SK-N-SH treated with all-trans-retinoic acid at 6 μM for 48 hours (cell line): ENCODE measurements at regions not wholly inside any gene's neighbourhood (a gene's known extent, or its start where the extent isn't known, plus 50 kb on each side); places are given as distances from the start of the nearest gene placed in this dataset.

Experiments used
- ATAC-seq: fragments of 200-7000 bp; cut with Tn5 transposase; 3 replicates; pipeline ENCODE4 v1.9.1; 2020; ENCODE audit warnings: mild to moderate bottlenecking, moderate library complexity
- ARNTL ChIP-seq: fragments of 450-650 bp; formaldehyde crosslinking; IDR thresholded peaks from 2 replicates; pipeline ENCODE4 v1.5.0; 2020; ENCODE audit warnings: low read depth, mild to moderate bottlenecking, moderate library complexity, borderline replicate concordance
- BACH2 ChIP-seq: fragments of 250-450 bp; sonication (Bioruptor Pico); IDR thresholded peaks from 2 replicates; pipeline ENCODE4 v1.9.0; 2021; ENCODE audit warnings: mild to moderate bottlenecking, borderline replicate concordance
- CREB5 ChIP-seq: fragments of 250-450 bp; sonication (Bioruptor Pico); IDR thresholded peaks from 2 replicates; pipeline ENCODE4 v1.5.1; 2020; ENCODE audit warnings: low read depth, mild to moderate bottlenecking, moderate library complexity
- CSDC2 ChIP-seq: fragments of 250-450 bp; sonication (Bioruptor Pico); IDR thresholded peaks from 2 replicates; pipeline ENCODE4 v1.5.0; 2020; ENCODE audit warnings: mild to moderate bottlenecking, moderate library complexity
- CSRNP3 ChIP-seq: fragments of 250-450 bp; sonication (Bioruptor Pico); IDR thresholded peaks from 2 replicates; pipeline ENCODE4 v1.5.1; 2021; ENCODE audit warnings: mild to moderate bottlenecking, moderate library complexity
- ESRRG ChIP-seq: fragments of 250-450 bp; sonication (Bioruptor Pico); IDR thresholded peaks from 2 replicates; pipeline ENCODE4 v1.6.1; 2021; ENCODE audit warnings: mild to moderate bottlenecking
- GLIS3 ChIP-seq: fragments of 250-450 bp; sonication (Bioruptor Pico); IDR thresholded peaks from 2 replicates; pipeline ENCODE4 v1.5.0; 2020; ENCODE audit warnings: mild to moderate bottlenecking, moderate library complexity
- ISL1 ChIP-seq: fragments of 250-450 bp; sonication (Bioruptor Pico); IDR thresholded peaks from 2 replicates; pipeline ENCODE4 v2.1.2; 2022; ENCODE audit warnings: mild to moderate bottlenecking, moderate library complexity
- PATZ1 ChIP-seq: fragments of 250-450 bp; sonication (Bioruptor Pico); IDR thresholded peaks from 2 replicates; pipeline ENCODE4 v1.8.0; 2020; ENCODE audit warnings: mild to moderate bottlenecking, moderate library complexity, borderline replicate concordance
- POU6F1 ChIP-seq: fragments of 250-450 bp; sonication (Bioruptor Pico); IDR thresholded peaks from 2 replicates; pipeline ENCODE4 v1.8.0; 2021; ENCODE audit warnings: low read depth, mild to moderate bottlenecking, moderate library complexity, borderline replicate concordance
- PPARA ChIP-seq: fragments of 250-450 bp; sonication (Bioruptor Pico); IDR thresholded peaks from 2 replicates; pipeline ENCODE4 v1.5.0; 2020; ENCODE audit warnings: mild to moderate bottlenecking, borderline replicate concordance
- RARB ChIP-seq: fragments of 250-450 bp; sonication (Bioruptor Pico); IDR thresholded peaks from 2 replicates; pipeline ENCODE4 v1.8.0; 2021; ENCODE audit warnings: mild to moderate bottlenecking, moderate library complexity
- SNAI2 ChIP-seq: fragments of 250-450 bp; sonication (Bioruptor Pico); IDR thresholded peaks from 2 replicates; pipeline ENCODE4 v1.5.0; 2020; ENCODE audit warnings: mild to moderate bottlenecking, moderate library complexity
- TCF4 ChIP-seq: fragments of 250-450 bp; sonication (Bioruptor Pico); IDR thresholded peaks from 2 replicates; pipeline ENCODE4 v1.8.0; 2021; ENCODE audit warnings: mild to moderate bottlenecking, moderate library complexity, borderline replicate concordance
- TOX ChIP-seq: fragments of 250-450 bp; sonication (Bioruptor Pico); IDR thresholded peaks from 2 replicates; pipeline ENCODE4 v1.8.0; 2021; ENCODE audit warnings: mild to moderate bottlenecking, moderate library complexity, borderline replicate concordance
- TSHZ2 ChIP-seq: fragments of 250-450 bp; sonication (Bioruptor Pico); IDR thresholded peaks from 2 replicates; pipeline ENCODE4 v1.5.0; 2020; ENCODE audit warnings: mild to moderate bottlenecking, moderate library complexity
- ZFP3 ChIP-seq: fragments of 250-450 bp; sonication (Bioruptor Pico); IDR thresholded peaks from 2 replicates; pipeline ENCODE4 v1.5.0; 2020; ENCODE audit warnings: mild to moderate bottlenecking, moderate library complexity
- ZFP30 ChIP-seq: fragments of 450-650 bp; formaldehyde crosslinking; IDR thresholded peaks from 2 replicates; pipeline ENCODE4 v1.5.0; 2022; ENCODE audit warnings: mild to moderate bottlenecking, moderate library complexity
- ZNF565 ChIP-seq: fragments of 450-650 bp; formaldehyde crosslinking; conservative IDR thresholded peaks from 2 replicates; pipeline ENCODE4 v1.5.0; 2020; ENCODE audit warnings: low read depth, mild to moderate bottlenecking, moderate library complexity
- ZNF70 ChIP-seq: fragments of 450-650 bp; formaldehyde crosslinking; IDR thresholded peaks from 2 replicates; pipeline ENCODE4 v1.5.0; 2020; ENCODE audit warnings: mild to moderate bottlenecking, moderate library complexity
- ZNF8 ChIP-seq: fragments of 450-650 bp; formaldehyde crosslinking; IDR thresholded peaks from 2 replicates; pipeline ENCODE4 v1.5.0; 2020; ENCODE audit warnings: mild to moderate bottlenecking, moderate library complexity

GRCh38 chr2:105525201-105525600, 126.3 kb upstream of the FHL2 start:
- no peak for ATAC-seq
- TF ChIP-seq POU6F1 (CRISPR knock-in tag) (no peak), ZFP30 (CRISPR knock-in tag) (no peak), ZFP3 (CRISPR knock-in tag) (no peak), ZNF8 (CRISPR knock-in tag) (no peak), TOX (CRISPR knock-in tag) (no peak), GLIS3 (no peak), PATZ1 (CRISPR knock-in tag) (no peak)

- no peak for ATAC-seq
- TF ChIP-seq ZNF565 (CRISPR knock-in tag) (no peak), ESRRG (no peak), ARNTL (no peak), ZFP30 (CRISPR knock-in tag) (no peak), ZFP3 (CRISPR knock-in tag) (no peak), TSHZ2 (CRISPR knock-in tag) (no peak), PPARA (CRISPR knock-in tag) (no peak), SNAI2 (no peak), CSDC2 (no peak), ISL1 (no peak), ZNF70 (CRISPR knock-in tag) (no peak), TCF4 (no peak), ZNF8 (CRISPR knock-in tag) (no peak), PATZ1 (CRISPR knock-in tag) (no peak), BACH2 (CRISPR knock-in tag) (no peak), RARB (CRISPR knock-in tag) (no peak), POU6F1 (CRISPR knock-in tag) (no peak), CSRNP3 (CRISPR knock-in tag) (no peak), CREB5 (no peak)
These were observed 123.8 kb upstream of the FHL2 start for GRCh38 chr2:105522645-105523044.
